ENCODE measurements at regions not wholly inside any gene's neighbourhood (a gene's known extent, or its start where the extent isn't known, plus 50 kb on each side); places are given as distances from the start of the nearest gene placed in this dataset.
A peak's percentile ranks its signal among the peaks of the same experiment; 100 is the strongest.

DNA sequence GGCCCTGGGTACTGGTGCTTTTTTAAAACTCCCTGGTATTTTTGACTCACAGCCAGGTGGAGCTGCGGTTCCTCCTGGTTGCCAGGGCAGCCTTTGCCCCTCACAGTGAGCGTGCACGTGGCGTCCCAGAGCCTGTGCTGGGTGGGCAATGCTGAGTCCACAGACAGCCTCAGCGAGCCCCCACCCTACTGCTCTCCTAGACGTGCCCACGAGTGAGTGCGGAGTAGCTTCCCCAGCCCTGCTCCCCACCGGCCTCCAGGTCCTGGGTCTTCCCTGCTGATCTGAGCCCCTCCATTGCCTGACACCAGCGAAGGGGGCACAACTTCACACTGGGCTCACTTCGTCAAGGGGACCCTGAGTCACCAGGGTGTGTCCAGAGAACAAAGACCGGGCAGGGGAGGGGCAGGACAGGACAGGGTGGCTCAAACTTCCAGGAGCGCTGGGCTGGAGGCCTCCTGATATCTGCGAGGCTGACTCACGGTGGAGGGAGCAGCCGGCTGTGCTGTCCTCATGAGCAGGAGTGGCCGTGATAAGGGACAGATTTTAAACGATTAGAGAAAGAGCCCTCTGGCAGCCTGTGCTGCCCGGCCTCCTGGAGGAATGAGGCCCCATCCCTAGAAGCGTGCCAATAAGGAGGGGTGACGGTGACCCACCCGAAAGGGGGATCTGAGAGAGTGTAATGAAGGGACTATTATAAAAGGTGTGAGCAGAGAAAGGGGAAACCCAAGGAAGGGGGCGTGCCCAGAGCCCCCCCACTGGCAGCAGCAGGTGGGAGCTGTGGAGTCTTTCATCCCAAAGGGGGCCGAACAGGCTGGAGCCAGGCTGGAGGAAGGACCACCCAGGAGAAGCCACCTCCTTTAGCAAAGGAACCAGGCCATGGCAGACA lies 129.3 kb upstream of the FGF3 start:
- Histone ChIP-seq H3K9me2 (ENCODE audit: insufficient read depth) (no peaks in the 10 kb centered on the region), H3K36me3 (ENCODE audit: control insufficient read depth in 1 of 2, insufficient read depth in 2 of 2, low read length in 2 of 2) (no peaks in the 10 kb centered on the region), H3K27me3 (ENCODE audit: insufficient read depth, low read length) (no peaks in the 10 kb centered on the region), H3K79me2 (ENCODE audit: insufficient read depth, low read length) (no peaks in the 10 kb centered on the region), H3K4me2 (ENCODE audit: low read length) (peak overlapping the region; percentile 80), H3K4me3 (replicated peaks in 1 of 2; ENCODE audit: low read depth in 1 of 2, low read length in 2 of 2) (peak overlapping the region; percentile 13 to 41), H4K20me1 (ENCODE audit: insufficient read depth) (no peaks in the 10 kb centered on the region), H2AFZ (ENCODE audit: low read depth, low read length, poor library complexity, severe bottlenecking) (peak overlapping the region; percentile 22), H3K9me3 (ENCODE audit: control insufficient read depth in 1 of 2, insufficient read depth in 1 of 2, low read depth in 1 of 2, low read length in 2 of 2) (peaks cover 0 to 10% of the 10 kb centered on the region in 2 experiments; a peak in 1 of 4 replicates), H3K4me1 (ENCODE audit: control insufficient read depth in 1 of 2, insufficient read depth in 2 of 2, low read length in 2 of 2) (peaks cover 42 to 64% of the 10 kb centered on the region in 2 experiments), H3K27ac (ENCODE audit: low read depth, low read length) (peak overlapping the region; percentile 97), H3K9ac (ENCODE audit: low read length) (peak overlapping the region; percentile 78)
- peak; percentile 93 for TF ChIP-seq TCF7L2 (IDR thresholded peaks at IDR 0.05; ENCODE audit: borderline replicate concordance, extremely low read depth, insufficient read depth, insufficient read length)
- no peak for TF ChIP-seq ATF3 (IDR thresholded peaks at IDR 0.05)
- TF ChIP-seq POLR2AphosphoS5 (IDR thresholded peaks at IDR 0.05; ENCODE audit: low read depth, low read length): peak; percentile 57
- TF ChIP-seq, protein P1, sequence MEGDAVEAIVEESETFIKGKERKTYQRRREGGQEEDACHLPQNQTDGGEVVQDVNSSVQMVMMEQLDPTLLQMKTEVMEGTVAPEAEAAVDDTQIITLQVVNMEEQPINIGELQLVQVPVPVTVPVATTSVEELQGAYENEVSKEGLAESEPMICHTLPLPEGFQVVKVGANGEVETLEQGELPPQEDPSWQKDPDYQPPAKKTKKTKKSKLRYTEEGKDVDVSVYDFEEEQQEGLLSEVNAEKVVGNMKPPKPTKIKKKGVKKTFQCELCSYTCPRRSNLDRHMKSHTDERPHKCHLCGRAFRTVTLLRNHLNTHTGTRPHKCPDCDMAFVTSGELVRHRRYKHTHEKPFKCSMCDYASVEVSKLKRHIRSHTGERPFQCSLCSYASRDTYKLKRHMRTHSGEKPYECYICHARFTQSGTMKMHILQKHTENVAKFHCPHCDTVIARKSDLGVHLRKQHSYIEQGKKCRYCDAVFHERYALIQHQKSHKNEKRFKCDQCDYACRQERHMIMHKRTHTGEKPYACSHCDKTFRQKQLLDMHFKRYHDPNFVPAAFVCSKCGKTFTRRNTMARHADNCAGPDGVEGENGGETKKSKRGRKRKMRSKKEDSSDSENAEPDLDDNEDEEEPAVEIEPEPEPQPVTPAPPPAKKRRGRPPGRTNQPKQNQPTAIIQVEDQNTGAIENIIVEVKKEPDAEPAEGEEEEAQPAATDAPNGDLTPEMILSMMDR (IDR thresholded peaks at IDR 0.05 in 2 of 3, conservative IDR thresholded peaks at IDR 0.05 in 1 of 3; ENCODE audit: borderline replicate concordance in 1 of 3, insufficient read depth in 1 of 3, low read depth in 2 of 3, low read length in 2 of 3): peak in 1 of 3 experiments; percentile 8; a peak in 1 of 6 replicates
- TF ChIP-seq POLR2A (IDR thresholded peaks at IDR 0.05; ENCODE audit: borderline replicate concordance, extremely low read depth, insufficient read depth, insufficient read length): no peak
- peak; percentile 48 for TF ChIP-seq ZBTB33 (IDR thresholded peaks at IDR 0.05; ENCODE audit: extremely low read depth, insufficient replicate concordance, low read length)
- ChIA-PET CTCF (interaction anchor here (0.6 to 1.5 kb wide), 11 partner anchors 10 to 243 kb away, joined by 3 to 6 read pairs (median 3); no protein-coding TSS in a partner anchor), POLR2A (interaction anchor here (1.4 to 1.6 kb wide), 3 partner anchors 10 to 252 kb away, joined by 3 to 7 read pairs (median 6); no protein-coding TSS in a partner anchor), RAD21 (ENCODE audit: low non-redundant PET in 1 of 2, low total read pairs in 2 of 2, uncharacterized antibody in 2 of 2, unreplicated experiment in 2 of 2) (interaction anchor here in 1 of 2 experiments (0.6 kb wide), 1 partner anchor 211 kb away, joined by 3 read pairs; no protein-coding TSS in a partner anchor)
- DNase-seq (ENCODE audit: low read depth, low spot score): peak; percentile 96
- TSS peak; percentile 95 for BruUV-seq (replicated peaks)
- peak; percentile 75 for ATAC-seq
- intact Hi-C loops (cut with micrococcal nuclease): loop anchor here (2.0 to 5.0 kb wide), 2 partner anchors 119 to 130 kb away; partner anchors contain the start of gene ANO1

Measured in HCT116 (cell line).